H9 (cell line): ENCODE measurements at regions not wholly inside any gene's neighbourhood (a gene's known extent, or its start where the extent isn't known, plus 50 kb on each side); places are given as distances from the start of the nearest gene placed in this dataset.
A peak's percentile ranks its signal among the peaks of the same experiment; 100 is the strongest.

Experiments
- DNase-seq: peaks from one replicate; pipeline ENCODE4 v3.0.0-alpha.2; 2017
- H2AFZ ChIP-seq: one replicate; pipeline ENCODE4 v1.6.1; 2013; ENCODE audit warnings: mild to moderate bottlenecking, low read length, control low read depth, moderate library complexity
- H2AK5ac ChIP-seq: 2 replicates; pipeline ENCODE4 v1.6.1; 2013; ENCODE audit warnings: low read length, control low read depth, mixed read lengths; ENCODE audit not compliant: insufficient read length
- H2BK120ac ChIP-seq: one replicate; pipeline ENCODE4 v1.6.1; 2013; ENCODE audit warnings: low read depth, mild to moderate bottlenecking, low read length, control low read depth, inconsistent platforms; ENCODE audit not compliant: poor library complexity, severe bottlenecking
- H2BK12ac ChIP-seq: 2 replicates; pipeline ENCODE4 v1.6.1; 2013; ENCODE audit warnings: low read length, control low read depth, mixed read lengths, low read depth; ENCODE audit not compliant: insufficient read length
- H2BK15ac ChIP-seq: 2 replicates; pipeline ENCODE4 v1.6.1; 2013; ENCODE audit warnings: low read depth, low read length, control low read depth
- H2BK20ac ChIP-seq: one replicate; pipeline ENCODE4 v1.6.1; 2013; ENCODE audit warnings: low read depth, mild to moderate bottlenecking, low read length, control low read depth, inconsistent platforms; ENCODE audit not compliant: poor library complexity, severe bottlenecking
- H2BK5ac ChIP-seq: 2 replicates; pipeline ENCODE4 v1.6.1; 2013; ENCODE audit warnings: low read length, control low read depth, mixed read lengths; ENCODE audit not compliant: insufficient read length
- H3K14ac ChIP-seq: 2 replicates; pipeline ENCODE4 v1.6.1; 2013; ENCODE audit warnings: low read length, control low read depth; ENCODE audit not compliant: insufficient read depth
- H3K18ac ChIP-seq: 2 replicates; pipeline ENCODE4 v1.6.1; 2013; ENCODE audit warnings: low read depth, mild to moderate bottlenecking, mixed read lengths, low read length, control low read depth; ENCODE audit not compliant: insufficient read length
- H3K23ac ChIP-seq: 2 replicates; pipeline ENCODE4 v1.6.1; 2013; ENCODE audit warnings: low read length, control low read depth, mixed read lengths, low read depth; ENCODE audit not compliant: insufficient read length
- H3K23me2 ChIP-seq: 2 replicates; pipeline ENCODE4 v1.6.1; 2013; ENCODE audit warnings: low read depth, mild to moderate bottlenecking, mixed read lengths, low read length, control low read depth; ENCODE audit not compliant: insufficient read length, poor library complexity, severe bottlenecking
- H3K27ac ChIP-seq: 2 replicates; pipeline ENCODE4 v1.5.1; 2013; ENCODE audit warnings: low read length, control low read depth, mixed read lengths, low read depth; ENCODE audit not compliant: insufficient read length
- H3K27me3 ChIP-seq: 2 replicates; pipeline ENCODE4 v1.6.1; 2013; ENCODE audit warnings: low read length, control low read depth, inconsistent platforms; ENCODE audit not compliant: insufficient read depth
- H3K4ac ChIP-seq: 2 replicates; pipeline ENCODE4 v1.6.1; 2013; ENCODE audit warnings: low read depth, mild to moderate bottlenecking, control low read depth, inconsistent platforms, low read length, moderate library complexity
- H3K4me1 ChIP-seq: 2 replicates; pipeline ENCODE4 v1.6.1; 2013; ENCODE audit warnings: low read length, control low read depth, inconsistent platforms; ENCODE audit not compliant: insufficient read depth
- H3K4me2 ChIP-seq: 2 replicates; pipeline ENCODE4 v1.6.1; 2013; ENCODE audit warnings: low read length, control low read depth, mixed read lengths; ENCODE audit not compliant: insufficient read length, insufficient read depth
- H3K56ac ChIP-seq: 2 replicates; pipeline ENCODE4 v1.6.1; 2013; ENCODE audit warnings: low read depth, mild to moderate bottlenecking, mixed read lengths, low read length, control low read depth; ENCODE audit not compliant: insufficient read length
- H3K79me1 ChIP-seq: 2 replicates; pipeline ENCODE4 v1.6.1; 2013; ENCODE audit warnings: low read depth, mild to moderate bottlenecking, moderate library complexity, low read length, control low read depth, inconsistent platforms; ENCODE audit not compliant: insufficient read depth, poor library complexity, severe bottlenecking
- H3K79me2 ChIP-seq: 2 replicates; pipeline ENCODE4 v1.6.1; 2013; ENCODE audit warnings: low read length, control low read depth, inconsistent platforms; ENCODE audit not compliant: insufficient read depth
- H3K9ac ChIP-seq: 2 replicates; pipeline ENCODE4 v1.6.1; 2013; ENCODE audit warnings: low read length, control low read depth, mixed read lengths; ENCODE audit not compliant: insufficient read length; ENCODE audit errors: extremely low read depth
- H3K9me3 ChIP-seq: one replicate; pipeline ENCODE4 v1.6.1; 2013; ENCODE audit warnings: low read depth, low read length, inconsistent platforms; ENCODE audit not compliant: control insufficient read depth
- H3T11ph ChIP-seq: one replicate; pipeline ENCODE4 v1.6.1; 2013; ENCODE audit warnings: mild to moderate bottlenecking, low read length, control low read depth, inconsistent platforms
- H4K20me1 ChIP-seq: one replicate; pipeline ENCODE4 v1.6.1; 2013; ENCODE audit not compliant: control insufficient read depth, insufficient read length, insufficient read depth
- H4K5ac ChIP-seq: 2 replicates; pipeline ENCODE4 v1.6.1; 2013; ENCODE audit warnings: low read depth, mild to moderate bottlenecking, mixed read lengths, low read length, control low read depth; ENCODE audit not compliant: insufficient read length
- H4K8ac ChIP-seq: replicated peaks from 2 replicates; pipeline ENCODE4 v1.6.1; 2013; ENCODE audit warnings: low read length, control low read depth, mixed read lengths, low read depth; ENCODE audit not compliant: insufficient read length
- H4K91ac ChIP-seq: 2 replicates; pipeline ENCODE4 v1.6.1; 2013; ENCODE audit warnings: low read depth, mild to moderate bottlenecking, moderate library complexity, mixed read lengths, low read length, control low read depth; ENCODE audit not compliant: insufficient read length
- H3K27ac Mint-ChIP-seq, 3 experiments: 2 replicates in 2 of 3; 3 replicates in 1 of 3; pipeline ENCODE4 v1.8.0; 2020 to 2021; ENCODE audit warnings: mixed read lengths in 3 of 3, mild to moderate bottlenecking in 1 of 3, moderate library complexity in 1 of 3
- H3K27me3 Mint-ChIP-seq: 2 replicates; pipeline ENCODE4 v1.8.0; 2021; ENCODE audit warnings: low read depth, mild to moderate bottlenecking, moderate library complexity, mixed read lengths
- H3K36me3 Mint-ChIP-seq, 3 experiments: 2 replicates in 2 of 3; 3 replicates in 1 of 3; pipeline ENCODE4 v1.8.0; 2020 to 2021; ENCODE audit warnings: low read depth in 3 of 3, mixed read lengths in 3 of 3; ENCODE audit not compliant: insufficient read depth in 1 of 3
- H3K4me1 Mint-ChIP-seq, 2 experiments: 2 replicates each; pipeline ENCODE4 v1.8.0; 2020; ENCODE audit warnings: mixed read lengths in 2 of 2
- H3K4me3 Mint-ChIP-seq, 2 experiments: 2 replicates in 1 of 2; 3 replicates in 1 of 2; pipeline ENCODE4 v1.8.0; 2020 to 2021; ENCODE audit warnings: mild to moderate bottlenecking in 2 of 2, mixed read lengths in 2 of 2, moderate library complexity in 1 of 2
- H3K9me3 Mint-ChIP-seq, 2 experiments: 2 replicates in 1 of 2; 3 replicates in 1 of 2; pipeline ENCODE4 v1.8.0; 2020; ENCODE audit warnings: mild to moderate bottlenecking in 2 of 2, mixed read lengths in 2 of 2, moderate library complexity in 1 of 2
- WGBS: extraction: QIAGEN DNeasy Blood & Tissue Kit; methylation state at CpG from one replicate; pipeline ENCODE4 v1.1.7; 2013; ENCODE audit warnings: missing lambda C conversion rate, low lambda C conversion rate, mixed read lengths; ENCODE audit not compliant: insufficient read length; ENCODE audit errors: extremely low coverage; 5-methylcytosine and 5-hydroxymethylcytosine counted together
- TF ChIP-seq, protein P1 (sequence below): fragments of 200-600 bp; sonication (generic); conservative IDR thresholded peaks from 3 replicates; pipeline ENCODE4 v1.8.0; 2021; ENCODE audit warnings: antibody characterized with exemption, mild to moderate bottlenecking

DNA sequence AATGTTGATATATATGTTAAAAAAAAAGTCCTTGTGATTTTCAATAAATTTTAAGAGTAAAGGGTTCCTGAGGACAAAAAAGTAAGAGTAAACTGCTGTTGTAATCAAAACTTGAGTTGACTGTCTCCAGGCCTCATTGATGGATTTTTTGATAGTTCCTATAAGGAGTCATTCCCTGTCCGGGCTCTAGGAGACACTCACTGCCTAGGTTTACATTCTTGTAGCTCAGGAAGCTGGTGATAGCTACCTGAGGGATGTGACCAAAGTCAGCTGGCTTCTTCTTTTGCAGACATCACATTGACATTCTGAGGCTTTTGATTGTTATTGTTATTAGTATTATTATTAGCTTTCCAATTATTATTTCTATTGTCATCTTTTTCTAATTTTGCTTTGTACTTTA is 116.5 kb upstream of the FBXL7 start:
- Histone ChIP-seq H3K23me2 (peaks cover 2% of the 10 kb centered on the region), H3K79me2 (no peaks in the 10 kb centered on the region), H3T11ph (no peak overlapping the region), H4K20me1 (no peaks in the 10 kb centered on the region), H4K5ac (no peak overlapping the region), H3K9ac (no peak overlapping the region), H3K27ac (no peak overlapping the region), H3K27me3 (no peaks in the 10 kb centered on the region), H2BK12ac (no peak overlapping the region), H3K9me3 (no peaks in the 10 kb centered on the region), H3K4me2 (no peak overlapping the region), H2AFZ (no peak overlapping the region), H3K4ac (no peak overlapping the region), H4K91ac (no peak overlapping the region), H3K4me1 (no peaks in the 10 kb centered on the region), H2BK120ac (no peak overlapping the region), H4K8ac (no peak overlapping the region), H3K56ac (no peak overlapping the region), H2BK5ac (no peak overlapping the region), H2BK15ac (no peak overlapping the region), H3K23ac (no peak overlapping the region), H3K14ac (no peak overlapping the region), H3K18ac (no peak overlapping the region), H3K79me1 (no peaks in the 10 kb centered on the region), H2AK5ac (no peak overlapping the region), H2BK20ac (no peak overlapping the region)
- H3K36me3 Mint-ChIP-seq: no peaks in the 10 kb centered on the region
- peaks cover 2% of the 10 kb centered on the region for H3K27me3 Mint-ChIP-seq
- no peak for DNase-seq
- WGBS: no CpG with 5 or more reads among the region's 1 CpG
- no peak overlapping the region; a peak in 1 of 7 replicates for H3K27ac Mint-ChIP-seq
- no peaks in the 10 kb centered on the region; a peak in 1 of 5 replicates for H3K9me3 Mint-ChIP-seq
- H3K4me3 Mint-ChIP-seq: no peak overlapping the region
- H3K4me1 Mint-ChIP-seq: peaks cover 0 to 4% of the 10 kb centered on the region in 2 experiments
- TF ChIP-seq, protein P1, sequence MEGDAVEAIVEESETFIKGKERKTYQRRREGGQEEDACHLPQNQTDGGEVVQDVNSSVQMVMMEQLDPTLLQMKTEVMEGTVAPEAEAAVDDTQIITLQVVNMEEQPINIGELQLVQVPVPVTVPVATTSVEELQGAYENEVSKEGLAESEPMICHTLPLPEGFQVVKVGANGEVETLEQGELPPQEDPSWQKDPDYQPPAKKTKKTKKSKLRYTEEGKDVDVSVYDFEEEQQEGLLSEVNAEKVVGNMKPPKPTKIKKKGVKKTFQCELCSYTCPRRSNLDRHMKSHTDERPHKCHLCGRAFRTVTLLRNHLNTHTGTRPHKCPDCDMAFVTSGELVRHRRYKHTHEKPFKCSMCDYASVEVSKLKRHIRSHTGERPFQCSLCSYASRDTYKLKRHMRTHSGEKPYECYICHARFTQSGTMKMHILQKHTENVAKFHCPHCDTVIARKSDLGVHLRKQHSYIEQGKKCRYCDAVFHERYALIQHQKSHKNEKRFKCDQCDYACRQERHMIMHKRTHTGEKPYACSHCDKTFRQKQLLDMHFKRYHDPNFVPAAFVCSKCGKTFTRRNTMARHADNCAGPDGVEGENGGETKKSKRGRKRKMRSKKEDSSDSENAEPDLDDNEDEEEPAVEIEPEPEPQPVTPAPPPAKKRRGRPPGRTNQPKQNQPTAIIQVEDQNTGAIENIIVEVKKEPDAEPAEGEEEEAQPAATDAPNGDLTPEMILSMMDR: peak; percentile 74
